ENCODE measurements at regions not wholly inside any gene's neighbourhood (a gene's known extent, or its start where the extent isn't known, plus 50 kb on each side); places are given as distances from the start of the nearest gene placed in this dataset.
"Not testable (repeated sequence)": the region's sequence is repeated elsewhere in the genome, so short reads cannot be mapped to it uniquely, and the experiment has no call there.

DNA sequence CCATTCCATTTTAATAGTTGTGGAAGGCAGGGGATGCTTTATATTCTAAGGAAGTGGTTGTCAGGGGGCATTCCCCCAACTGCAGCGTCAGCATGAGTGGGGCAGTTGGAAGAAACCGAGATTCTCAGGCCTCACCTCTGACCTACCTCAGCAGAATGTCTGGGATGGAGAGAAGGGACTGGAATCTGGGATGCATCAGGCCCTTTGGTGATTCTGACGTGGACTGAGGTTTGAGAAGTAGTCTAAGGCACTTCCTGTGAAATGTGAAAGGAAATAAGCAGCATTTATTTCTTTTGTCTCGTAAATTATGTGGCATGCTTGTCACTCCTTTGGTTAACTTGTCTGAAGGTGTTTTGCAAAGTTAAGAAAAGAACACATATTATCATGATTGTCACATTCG lies 540.7 kb upstream of the NETO1 start:
- no peak for DNase-seq

- no peak for DNase-seq
These were observed 539.7 kb upstream of the NETO1 start for GRCh38 chr18:73407506-73407905.

DNA sequence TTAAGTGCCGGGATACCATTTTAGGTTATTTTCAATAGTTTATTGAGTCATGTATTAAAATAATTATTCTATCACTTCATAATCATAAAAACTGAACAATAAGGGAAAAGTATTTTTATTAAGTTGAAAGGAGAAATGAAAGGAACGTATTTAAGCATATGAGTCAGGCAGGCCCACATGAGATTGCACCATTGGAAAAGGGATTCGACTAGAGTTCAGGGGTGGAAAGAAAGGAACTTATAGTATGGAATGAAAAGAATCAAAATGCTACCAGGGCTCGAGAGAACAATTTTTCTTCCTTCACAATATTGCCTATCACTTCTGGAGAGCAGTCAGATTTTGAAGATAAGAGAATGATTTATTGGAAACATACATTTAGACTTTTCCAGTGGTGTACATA lies 516.5 kb upstream of the NETO1 start:
- DNase-seq, result no peak

DNA sequence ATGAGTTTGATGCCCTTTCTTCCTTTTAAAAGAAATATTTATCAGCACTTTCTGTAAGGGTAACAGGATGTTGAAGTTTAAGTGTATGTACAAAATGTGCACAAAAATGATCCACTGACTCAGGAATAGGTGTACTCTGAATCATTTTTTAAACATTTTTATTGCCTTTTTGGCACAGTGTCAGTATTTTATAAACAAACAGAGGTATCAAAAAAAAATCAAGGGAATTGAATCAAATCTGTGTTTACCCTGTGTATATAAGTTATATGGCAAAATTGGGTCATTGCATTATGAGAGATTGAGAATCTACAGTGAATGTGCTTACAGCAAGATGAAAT lies 513.9 kb upstream of the NETO1 start:
- no peak for DNase-seq

- DNase-seq, result no peak
These were observed 513.4 kb upstream of the NETO1 start for GRCh38 chr18:73381016-73381698.

GRCh38 chr18:73366713-73367112 lies 498.9 kb upstream of the NETO1 start:
- no peak for DNase-seq

DNA sequence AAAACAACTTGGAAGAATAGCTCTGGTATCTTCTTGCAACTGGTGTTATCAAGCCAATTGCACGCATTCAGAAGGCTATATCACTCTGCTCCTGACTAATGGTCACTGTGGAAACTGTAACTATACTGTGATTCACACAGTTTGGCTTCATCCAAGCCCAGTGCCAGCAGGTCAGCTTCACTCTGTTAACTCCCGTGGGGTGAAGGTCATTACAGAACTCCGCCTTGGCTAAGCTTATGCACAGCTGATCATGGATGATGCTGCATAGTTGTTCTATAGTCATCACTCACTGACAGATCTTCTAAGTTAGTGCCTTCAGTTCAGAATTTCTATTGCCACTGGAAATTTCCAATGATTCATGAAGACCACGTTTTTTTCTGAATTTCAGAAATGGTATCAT lies 497.2 kb upstream of the NETO1 start:
- no peak for DNase-seq

DNA sequence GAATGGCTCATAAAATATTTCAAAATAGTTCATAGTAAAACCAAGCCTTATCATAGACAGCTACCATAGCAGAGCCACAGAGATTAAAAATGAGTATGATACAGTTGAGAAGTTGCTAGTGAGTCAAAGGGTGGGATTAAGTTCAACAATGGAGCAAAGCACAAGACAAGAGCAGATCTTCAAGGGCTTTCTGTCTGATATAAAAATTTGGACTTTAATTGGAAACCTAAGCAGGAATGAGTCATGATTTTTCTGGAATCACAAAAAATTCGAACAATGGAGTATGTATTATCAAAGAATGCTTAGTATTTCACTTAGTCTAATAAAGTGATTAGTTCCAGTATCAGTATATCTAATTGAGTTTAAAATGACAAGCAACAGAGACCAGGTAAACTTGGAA lies 487.3 kb upstream of the NETO1 start:
- no peak for DNase-seq

DNA sequence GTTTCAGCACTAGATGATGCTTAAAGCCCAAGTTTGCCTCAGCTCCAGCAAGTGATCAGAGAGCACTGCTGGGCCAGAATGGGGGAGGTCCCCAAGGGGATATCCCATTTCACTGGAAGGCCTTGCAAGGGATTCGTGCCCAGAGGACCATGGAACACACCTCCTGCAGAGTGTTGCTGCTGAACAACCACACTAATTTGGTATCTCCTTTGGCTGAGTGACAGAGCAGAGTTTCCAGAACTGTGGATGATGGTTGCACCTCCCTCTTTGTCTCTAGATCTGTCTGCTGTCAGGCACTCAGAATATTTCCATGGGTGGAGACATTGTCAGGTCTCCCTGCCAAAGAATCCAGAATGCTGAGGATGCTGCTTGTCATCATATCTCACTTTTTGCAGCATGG lies 484.8 kb upstream of the NETO1 start:
- no peak for DNase-seq

DNA sequence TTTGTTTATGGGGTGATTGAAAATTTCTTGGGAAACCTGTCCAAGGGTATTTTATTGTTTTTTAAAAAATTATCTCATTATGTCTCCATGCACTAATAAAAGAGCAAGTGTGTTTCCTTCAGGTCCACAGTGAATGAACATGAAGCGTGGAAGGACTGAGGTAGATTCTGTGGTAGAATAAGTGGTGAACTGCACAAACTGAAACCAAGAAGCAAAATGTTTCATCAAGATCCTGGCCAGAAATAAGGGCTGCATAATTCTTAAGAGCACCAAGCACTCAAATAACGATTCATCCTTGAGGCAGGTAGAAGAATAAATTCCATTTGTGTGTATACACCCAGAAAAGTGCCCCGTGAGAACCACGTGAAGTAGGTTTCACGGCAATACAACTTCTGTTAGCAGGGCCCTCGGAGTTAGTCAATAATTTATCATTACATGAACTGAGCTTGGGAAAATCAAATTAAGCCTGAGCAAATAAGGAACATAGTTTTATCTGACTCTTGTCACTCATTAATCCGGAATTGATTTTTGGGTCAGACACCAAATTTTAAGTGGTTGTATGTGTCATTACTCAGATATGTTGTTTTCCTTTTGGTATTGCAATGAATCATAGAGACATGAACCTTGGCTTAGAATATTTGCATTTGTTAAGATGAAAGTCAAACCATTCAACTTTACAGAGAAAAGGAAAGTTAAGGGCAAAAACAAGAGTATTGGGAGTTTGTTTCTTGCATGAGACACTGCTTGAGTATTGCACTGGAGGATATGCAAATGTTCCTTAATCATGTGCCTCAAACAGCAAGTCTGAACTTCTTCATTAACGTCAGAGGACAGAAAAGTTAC lies 472.6 kb upstream of the NETO1 start:
- peak; percentile 31 for DNase-seq

DNA sequence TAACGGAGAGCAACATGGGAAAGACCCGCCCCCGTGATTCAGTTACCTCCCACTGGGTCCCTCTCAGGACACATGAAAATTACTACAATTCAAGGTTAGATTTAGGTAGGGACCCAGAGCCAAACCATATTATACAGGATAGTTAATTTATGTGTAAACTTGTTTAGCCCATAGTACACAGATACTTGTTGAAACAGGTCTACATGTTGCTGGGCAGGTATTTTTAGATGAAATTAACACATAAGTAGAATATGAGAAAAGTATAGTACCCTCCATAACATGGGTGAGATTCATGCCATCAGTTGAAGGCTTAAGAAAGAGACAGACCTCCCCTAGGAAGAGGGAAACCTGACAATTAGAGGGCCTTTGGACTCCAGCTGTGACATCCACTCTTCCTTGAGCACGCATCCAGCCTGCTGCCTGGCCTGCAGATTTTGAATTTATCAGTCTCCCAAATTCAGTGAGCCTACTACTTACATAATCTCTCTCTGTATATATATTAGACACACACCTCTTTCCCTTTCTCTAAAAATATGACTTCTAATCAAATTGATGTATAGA lies 463.5 kb upstream of the NETO1 start:
- no peak for DNase-seq

GRCh38 chr18:73330106-73330505 lies 462.3 kb upstream of the NETO1 start:
- not testable (repeated sequence) for DNase-seq

GRCh38 chr18:73324187-73324831 lies 456.5 kb upstream of the NETO1 start:
- DNase-seq, result not testable (repeated sequence)

- DNase-seq, result no peak
These were observed 451.1 kb upstream of the NETO1 start for GRCh38 chr18:73318739-73319479.

- DNase-seq, result peak; percentile 40
These were observed 448.7 kb upstream of the NETO1 start for GRCh38 chr18:73316513-73316912.

DNA sequence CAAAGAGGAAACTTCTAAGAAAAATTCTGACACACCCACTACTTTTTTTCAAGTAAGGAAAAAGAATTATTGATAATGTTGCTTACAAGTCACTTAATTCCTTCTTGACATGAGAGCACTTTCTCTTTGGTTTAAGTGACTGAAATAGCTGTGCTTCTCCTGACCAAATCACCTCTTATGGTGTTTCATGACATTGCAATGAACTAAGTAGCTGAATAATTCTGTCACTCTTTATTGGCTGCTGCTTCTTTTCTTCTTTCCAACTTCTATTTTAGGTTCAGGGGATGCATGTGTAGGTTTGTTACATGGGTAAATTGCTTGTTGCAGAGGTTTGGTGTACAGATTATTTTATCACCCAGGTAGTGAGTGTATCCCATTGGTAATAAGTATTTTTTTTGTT lies 447.6 kb upstream of the NETO1 start:
- peak; percentile 37 for DNase-seq

GRCh38 chr18:73313476-73313875 lies 445.7 kb upstream of the NETO1 start:
- DNase-seq, result no peak

DNA sequence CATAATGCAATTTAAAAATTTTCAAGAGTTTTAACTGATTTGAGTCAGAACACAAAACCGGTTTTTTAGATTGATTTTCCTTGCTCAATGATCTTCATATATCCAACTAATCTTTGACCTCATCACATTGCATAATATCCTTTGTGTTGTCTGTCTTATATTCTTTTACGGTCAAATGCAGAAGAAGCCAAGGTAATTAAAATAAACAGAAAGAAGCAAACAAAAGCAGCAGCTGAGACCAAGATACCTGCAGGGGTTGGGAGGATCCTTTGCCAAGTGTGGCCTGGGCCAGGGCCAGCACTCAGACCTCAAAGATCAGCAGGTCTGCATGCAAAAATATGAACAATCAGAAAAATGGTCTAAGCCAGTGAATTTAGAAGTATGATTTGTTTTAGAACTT lies 428.9 kb upstream of the NETO1 start:
- DNase-seq, result peak; percentile 54

DNA sequence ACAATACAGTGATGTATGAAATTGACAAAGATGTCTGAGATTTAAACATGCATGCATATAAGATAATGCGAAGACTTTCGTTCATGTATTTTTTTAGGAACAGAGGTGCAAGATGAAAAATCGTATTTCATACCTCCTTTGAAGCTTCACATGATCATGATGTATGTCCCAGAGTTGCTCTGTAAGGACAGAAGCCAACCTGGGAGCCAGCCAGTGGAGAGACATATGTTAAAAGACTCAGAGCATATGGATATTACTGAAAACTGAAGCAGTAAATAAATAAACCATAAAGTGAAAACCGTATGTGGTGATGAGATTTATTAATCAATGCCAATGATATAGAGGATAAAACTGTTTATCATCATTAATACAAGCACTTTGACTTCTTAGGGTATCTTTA lies 424.4 kb upstream of the NETO1 start:
- no peak for DNase-seq

DNA sequence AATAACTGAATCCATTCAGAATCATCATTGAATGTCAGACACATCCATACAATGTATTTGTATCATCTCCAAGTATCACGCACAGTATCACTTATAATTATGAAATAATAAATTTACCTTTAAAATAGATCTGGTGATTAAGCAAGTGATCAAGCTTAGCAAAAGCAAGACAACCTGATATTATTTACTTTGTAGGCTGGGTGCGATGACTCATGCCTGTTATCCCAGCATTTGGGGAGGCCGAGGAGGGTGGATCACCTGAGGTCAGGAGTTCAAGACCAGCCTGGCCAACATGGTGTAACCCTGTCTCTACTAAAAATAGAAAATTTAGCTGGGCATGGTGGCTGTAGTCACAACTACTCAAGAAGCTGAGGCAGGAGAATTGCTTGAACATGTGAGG lies 421.0 kb upstream of the NETO1 start:
- DNase-seq, result peak; percentile 56

DNA sequence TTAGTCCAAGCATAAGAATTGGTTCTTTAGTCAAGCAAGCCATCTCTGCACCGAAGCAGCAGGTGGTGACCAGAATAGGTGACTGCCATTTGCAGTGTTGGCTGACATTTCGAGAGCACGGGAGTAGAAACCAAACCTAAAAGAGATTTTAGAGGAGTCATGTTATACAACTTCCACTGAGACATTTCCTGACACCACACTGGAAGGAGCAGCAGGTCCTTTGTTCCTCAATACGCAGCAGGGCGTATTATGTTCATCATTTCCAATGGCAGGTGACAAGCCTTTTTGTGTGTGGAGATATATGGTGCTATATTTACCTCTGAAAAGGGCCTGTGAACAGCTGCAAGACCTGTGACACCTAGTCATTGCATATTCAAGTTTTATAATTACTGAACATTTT lies 418.8 kb upstream of the NETO1 start:
- DNase-seq, result peak; percentile 17

- DNase-seq, result no peak
These were observed 416.0 kb upstream of the NETO1 start for GRCh38 chr18:73283788-73284187.

DNA sequence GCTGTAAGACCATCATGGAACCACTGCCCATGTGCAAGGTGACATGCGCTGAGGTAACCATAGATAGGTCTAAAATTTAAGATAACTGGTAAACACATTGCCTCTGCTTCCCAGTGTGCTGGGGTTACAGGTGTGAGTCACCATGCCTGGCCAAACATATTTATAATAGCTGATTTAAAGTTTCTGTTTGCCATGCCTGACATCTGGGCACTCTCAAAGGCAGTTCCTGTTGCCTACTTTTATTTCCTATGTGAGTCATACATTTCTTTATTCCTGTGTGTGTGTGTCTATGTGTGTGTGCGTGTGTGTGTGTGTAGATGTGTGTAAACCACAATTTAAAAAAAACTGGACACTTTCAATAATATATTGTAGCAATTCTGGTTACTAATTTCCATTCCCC lies 415.2 kb upstream of the NETO1 start:
- peak; percentile 96 for DNase-seq

Data from DMS53 (cell line).